ENCODE measurements at regions not wholly inside any gene's neighbourhood (a gene's known extent, or its start where the extent isn't known, plus 50 kb on each side); places are given as distances from the start of the nearest gene placed in this dataset.

- TF ChIP-seq MYC (IDR thresholded peaks at IDR 0.05; ENCODE audit: low read depth, low read length): no peak
- TF ChIP-seq POLR2A (IDR thresholded peaks at IDR 0.05; ENCODE audit: extremely low read depth, insufficient read length): no peak
- TF ChIP-seq CTCF (IDR thresholded peaks at IDR 0.05; ENCODE audit: low read depth, low read length): no peak
- no peak for TF ChIP-seq MAX (IDR thresholded peaks at IDR 0.05; ENCODE audit: low read depth, low read length)
- no peak overlapping the region for H3K4me3 ChIP-seq (ENCODE audit: low read depth, low read length)
- DNase-seq (ENCODE audit: low read depth): no peak
Observed at GRCh38 chr6:169850746-169851145, 99.3 kb downstream of the ERMARD start.

GRCh38 chr6:169850154-169850553, 98.7 kb downstream of the ERMARD start:
- TF ChIP-seq POLR2A (IDR thresholded peaks at IDR 0.05; ENCODE audit: extremely low read depth, insufficient read length) (no peak), CTCF (IDR thresholded peaks at IDR 0.05; ENCODE audit: low read depth, low read length) (no peak), MAX (IDR thresholded peaks at IDR 0.05; ENCODE audit: low read depth, low read length) (no peak), MYC (IDR thresholded peaks at IDR 0.05; ENCODE audit: low read depth, low read length) (no peak)
- H3K4me3 ChIP-seq (ENCODE audit: low read depth, low read length): no peak overlapping the region
- no peak for DNase-seq (ENCODE audit: low read depth)

GRCh38 chr6:169849396-169849795, 98.0 kb downstream of the ERMARD start:
- TF ChIP-seq POLR2A (IDR thresholded peaks at IDR 0.05; ENCODE audit: extremely low read depth, insufficient read length): no peak
- TF ChIP-seq MAX (IDR thresholded peaks at IDR 0.05; ENCODE audit: low read depth, low read length): no peak
- no peak for TF ChIP-seq CTCF (IDR thresholded peaks at IDR 0.05; ENCODE audit: low read depth, low read length)
- no peak for TF ChIP-seq MYC (IDR thresholded peaks at IDR 0.05; ENCODE audit: low read depth, low read length)
- DNase-seq (ENCODE audit: low read depth): no peak
- no peak overlapping the region for H3K4me3 ChIP-seq (ENCODE audit: low read depth, low read length)

- TF ChIP-seq MAX (IDR thresholded peaks at IDR 0.05; ENCODE audit: low read depth, low read length): no peak
- no peak for TF ChIP-seq POLR2A (IDR thresholded peaks at IDR 0.05; ENCODE audit: extremely low read depth, insufficient read length)
- no peak for DNase-seq (ENCODE audit: low read depth)
- H3K4me3 ChIP-seq (ENCODE audit: low read depth, low read length): no peak overlapping the region
Observed at GRCh38 chr6:169848946-169849345, 97.5 kb downstream of the ERMARD start.

- no peak for TF ChIP-seq CTCF (IDR thresholded peaks at IDR 0.05; ENCODE audit: low read depth, low read length)
- no peak for TF ChIP-seq POLR2A (IDR thresholded peaks at IDR 0.05; ENCODE audit: extremely low read depth, insufficient read length)
- no peak for TF ChIP-seq MYC (IDR thresholded peaks at IDR 0.05; ENCODE audit: low read depth, low read length)
- no peak for TF ChIP-seq MAX (IDR thresholded peaks at IDR 0.05; ENCODE audit: low read depth, low read length)
- DNase-seq (ENCODE audit: low read depth): no peak
- H3K4me3 ChIP-seq (ENCODE audit: low read depth, low read length): no peak overlapping the region
Observed at GRCh38 chr6:169847901-169848311, 96.5 kb downstream of the ERMARD start.

- DNase-seq (ENCODE audit: low read depth): no peak
- TF ChIP-seq POLR2A (IDR thresholded peaks at IDR 0.05; ENCODE audit: extremely low read depth, insufficient read length) (no peak), MAX (IDR thresholded peaks at IDR 0.05; ENCODE audit: low read depth, low read length) (no peak), MYC (IDR thresholded peaks at IDR 0.05; ENCODE audit: low read depth, low read length) (no peak), CTCF (IDR thresholded peaks at IDR 0.05; ENCODE audit: low read depth, low read length) (no peak)
- no peak overlapping the region for H3K4me3 ChIP-seq (ENCODE audit: low read depth, low read length)
Observed at GRCh38 chr6:169847141-169847674, 95.8 kb downstream of the ERMARD start.
